Osteoblast (primary cell): ENCODE measurements at regions not wholly inside any gene's neighbourhood (a gene's known extent, or its start where the extent isn't known, plus 50 kb on each side); places are given as distances from the start of the nearest gene placed in this dataset.
A peak's percentile ranks its signal among the peaks of the same experiment; 100 is the strongest.

Source experiments
- DNase-seq: peaks from one replicate; pipeline ENCODE4 v3.0.0; 2011; ENCODE audit warnings: low spot score, mixed read lengths; ENCODE audit not compliant: insufficient read length; ENCODE audit errors: missing footprints
- H2AFZ ChIP-seq: 2 replicates; pipeline ENCODE4 v1.6.0; 2011; ENCODE audit warnings: mild to moderate bottlenecking, low read length
- H3K27ac ChIP-seq: 2 replicates; pipeline ENCODE4 v1.5.1; 2011; ENCODE audit warnings: mild to moderate bottlenecking, low read depth, low read length, moderate library complexity
- H3K27me3 ChIP-seq: 2 replicates; pipeline ENCODE4 v1.6.0; 2012; ENCODE audit warnings: mild to moderate bottlenecking, control low read depth, inconsistent platforms, low read length, moderate library complexity; ENCODE audit not compliant: insufficient read depth
- H3K36me3 ChIP-seq: 2 replicates; pipeline ENCODE4 v1.5.1; 2011; ENCODE audit warnings: mild to moderate bottlenecking, low read length, control low read depth, moderate library complexity; ENCODE audit not compliant: insufficient read depth
- H3K4me1 ChIP-seq: 2 replicates; pipeline ENCODE4 v1.5.1; 2011; ENCODE audit warnings: mild to moderate bottlenecking, low read length, control low read depth, moderate library complexity; ENCODE audit not compliant: insufficient read depth
- H3K4me2 ChIP-seq: 2 replicates; pipeline ENCODE4 v1.6.0; 2011; ENCODE audit warnings: mild to moderate bottlenecking, low read length; ENCODE audit not compliant: insufficient read depth
- H3K4me3 ChIP-seq: fragments of 200-600 bp; sonication (generic); 3 replicates; pipeline ENCODE4 v1.5.1; 2012; ENCODE audit warnings: mild to moderate bottlenecking, low read length, inconsistent platforms; ENCODE audit not compliant: insufficient read depth
- H3K79me2 ChIP-seq: 2 replicates; pipeline ENCODE4 v1.6.0; 2012; ENCODE audit warnings: mild to moderate bottlenecking, low read length, control low read depth, inconsistent platforms; ENCODE audit not compliant: insufficient read depth
- H3K9me3 ChIP-seq: 2 replicates; pipeline ENCODE4 v1.5.1; 2011; ENCODE audit warnings: low read depth, low read length, control low read depth
- H4K20me1 ChIP-seq: 2 replicates; pipeline ENCODE4 v1.6.0; 2012; ENCODE audit warnings: mild to moderate bottlenecking, low read length, control low read depth; ENCODE audit not compliant: insufficient read depth
- TF ChIP-seq, protein P1 (sequence below): IDR thresholded peaks from 2 replicates; pipeline ENCODE4 v1.5.1; 2011; ENCODE audit warnings: mild to moderate bottlenecking, low read depth, low read length, moderate library complexity; ENCODE audit errors: extremely low read depth

- Histone ChIP-seq H4K20me1 (no peaks in the 10 kb centered on the region), H3K4me3 (no peak overlapping the region), H3K9me3 (no peaks in the 10 kb centered on the region), H3K4me1 (no peaks in the 10 kb centered on the region), H3K27ac (no peak overlapping the region), H3K27me3 (no peaks in the 10 kb centered on the region), H2AFZ (peak overlapping the region; percentile 13), H3K36me3 (no peaks in the 10 kb centered on the region), H3K4me2 (peak overlapping the region; percentile 37), H3K79me2 (no peaks in the 10 kb centered on the region)
- TF ChIP-seq, protein P1, sequence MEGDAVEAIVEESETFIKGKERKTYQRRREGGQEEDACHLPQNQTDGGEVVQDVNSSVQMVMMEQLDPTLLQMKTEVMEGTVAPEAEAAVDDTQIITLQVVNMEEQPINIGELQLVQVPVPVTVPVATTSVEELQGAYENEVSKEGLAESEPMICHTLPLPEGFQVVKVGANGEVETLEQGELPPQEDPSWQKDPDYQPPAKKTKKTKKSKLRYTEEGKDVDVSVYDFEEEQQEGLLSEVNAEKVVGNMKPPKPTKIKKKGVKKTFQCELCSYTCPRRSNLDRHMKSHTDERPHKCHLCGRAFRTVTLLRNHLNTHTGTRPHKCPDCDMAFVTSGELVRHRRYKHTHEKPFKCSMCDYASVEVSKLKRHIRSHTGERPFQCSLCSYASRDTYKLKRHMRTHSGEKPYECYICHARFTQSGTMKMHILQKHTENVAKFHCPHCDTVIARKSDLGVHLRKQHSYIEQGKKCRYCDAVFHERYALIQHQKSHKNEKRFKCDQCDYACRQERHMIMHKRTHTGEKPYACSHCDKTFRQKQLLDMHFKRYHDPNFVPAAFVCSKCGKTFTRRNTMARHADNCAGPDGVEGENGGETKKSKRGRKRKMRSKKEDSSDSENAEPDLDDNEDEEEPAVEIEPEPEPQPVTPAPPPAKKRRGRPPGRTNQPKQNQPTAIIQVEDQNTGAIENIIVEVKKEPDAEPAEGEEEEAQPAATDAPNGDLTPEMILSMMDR, result no peak
- no peak for DNase-seq
Observed at GRCh38 chr10:10138685-10139084, 879.0 kb upstream of the CELF2 start.

DNA sequence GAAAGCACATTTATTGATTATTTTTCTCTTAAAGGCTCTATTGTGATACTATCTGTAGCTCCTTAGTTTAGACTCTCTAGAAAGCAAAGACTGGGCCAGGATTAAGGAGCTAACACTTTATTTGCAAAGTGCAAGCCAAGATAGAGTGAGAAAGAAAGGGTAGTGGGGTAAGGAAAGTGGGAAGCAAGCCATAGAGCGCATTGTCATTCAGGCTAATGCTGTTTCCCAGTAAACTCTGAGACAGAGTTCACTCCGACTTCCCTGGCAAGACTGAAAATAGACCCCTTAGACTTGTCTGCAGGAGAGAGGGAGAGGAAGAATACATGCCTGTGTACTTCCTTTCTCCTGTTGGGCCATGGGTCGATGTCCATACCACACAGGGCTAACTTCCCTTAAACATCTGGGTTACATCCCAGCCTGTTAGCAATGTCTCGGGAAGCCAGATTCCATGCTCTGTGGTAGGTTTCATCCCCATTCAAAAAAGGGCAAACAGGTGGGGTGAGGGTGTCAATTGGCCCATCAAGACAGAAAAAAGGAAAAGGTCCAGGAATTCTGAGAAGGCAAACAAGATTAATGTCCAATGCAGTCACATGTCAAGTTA is 875.8 kb upstream of the CELF2 start:
- no peaks in the 10 kb centered on the region for H3K27me3 ChIP-seq
- DNase-seq, result no peak
- no peaks in the 10 kb centered on the region for H3K36me3 ChIP-seq
- no peaks in the 10 kb centered on the region for H4K20me1 ChIP-seq
- H2AFZ ChIP-seq, result no peak overlapping the region
- no peaks in the 10 kb centered on the region for H3K9me3 ChIP-seq
- H3K79me2 ChIP-seq, result no peaks in the 10 kb centered on the region
- no peak overlapping the region for H3K4me3 ChIP-seq
- H3K4me2 ChIP-seq, result no peak overlapping the region
- H3K4me1 ChIP-seq, result no peaks in the 10 kb centered on the region
- no peak overlapping the region for H3K27ac ChIP-seq
- TF ChIP-seq, protein P1, result no peak

- TF ChIP-seq, protein P1, result no peak
- DNase-seq, result no peak
Observed at GRCh38 chr10:10146604-10147003, 871.1 kb upstream of the CELF2 start.

GRCh38 chr10:10149899-10150298 is 867.8 kb upstream of the CELF2 start:
- H2AFZ ChIP-seq, result no peak overlapping the region
- no peak overlapping the region for H3K27ac ChIP-seq
- H3K36me3 ChIP-seq, result no peaks in the 10 kb centered on the region
- TF ChIP-seq, protein P1, result no peak
- no peaks in the 10 kb centered on the region for H3K79me2 ChIP-seq
- no peaks in the 10 kb centered on the region for H4K20me1 ChIP-seq
- DNase-seq, result no peak
- no peaks in the 10 kb centered on the region for H3K9me3 ChIP-seq
- H3K4me3 ChIP-seq, result no peak overlapping the region
- no peak overlapping the region for H3K4me2 ChIP-seq
- no peaks in the 10 kb centered on the region for H3K27me3 ChIP-seq
- H3K4me1 ChIP-seq, result no peaks in the 10 kb centered on the region

More at GRCh38 chr10:10146604-10147003, 871.1 kb upstream of the CELF2 start:
- H3K4me2 ChIP-seq, result no peak overlapping the region
- H3K9me3 ChIP-seq, result no peaks in the 10 kb centered on the region
- no peaks in the 10 kb centered on the region for H3K27me3 ChIP-seq
- no peak overlapping the region for H2AFZ ChIP-seq
- no peak overlapping the region for H3K27ac ChIP-seq
- H3K79me2 ChIP-seq, result no peaks in the 10 kb centered on the region
- H3K4me3 ChIP-seq, result no peak overlapping the region
- H3K4me1 ChIP-seq, result no peaks in the 10 kb centered on the region
- no peaks in the 10 kb centered on the region for H4K20me1 ChIP-seq
- no peaks in the 10 kb centered on the region for H3K36me3 ChIP-seq
